ENCODE measurements at regions not wholly inside any gene's neighbourhood (a gene's known extent, or its start where the extent isn't known, plus 50 kb on each side); places are given as distances from the start of the nearest gene placed in this dataset.

GRCh38 chr15:25250011-25250596 lies 188.7 kb downstream of the UBE3A start:
- peak; percentile 10 for DNase-seq

GRCh38 chr15:25250906-25251622 lies 187.8 kb downstream of the UBE3A start:
- peak; percentile 3 for DNase-seq

DNA sequence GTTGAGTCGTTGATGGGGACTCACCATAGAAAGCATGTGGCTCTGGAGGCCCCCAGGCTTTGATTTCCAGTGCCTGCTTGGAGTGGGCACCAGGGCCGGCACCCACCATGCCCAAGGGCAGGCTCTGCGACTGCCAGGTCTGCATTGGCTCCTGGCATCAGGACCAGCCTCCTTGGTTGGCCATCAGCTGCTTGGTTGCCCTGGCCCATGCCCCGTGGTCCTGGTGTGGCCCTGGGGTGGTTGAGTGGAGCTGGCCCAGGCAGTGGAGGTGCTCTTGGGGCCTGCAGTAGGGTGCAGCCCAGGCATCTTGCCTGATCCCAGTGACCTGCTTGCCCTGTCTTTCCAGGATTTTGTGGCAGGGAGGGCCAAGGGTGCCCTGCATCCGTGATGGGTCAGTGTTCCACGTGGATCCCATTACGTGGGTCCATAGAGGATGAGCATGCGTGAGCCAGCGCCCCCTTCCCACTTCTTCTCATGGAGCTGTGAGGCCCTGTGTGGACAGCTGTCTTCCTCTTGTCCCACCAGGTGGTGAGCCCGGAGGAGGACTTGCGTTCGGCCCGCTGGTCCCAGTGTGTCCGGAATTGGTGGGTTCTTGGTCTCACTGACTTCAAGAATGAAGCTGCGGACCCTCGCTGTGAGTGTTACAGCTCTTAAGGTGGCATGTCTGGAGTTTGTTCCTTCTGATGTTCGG lies 187.0 kb downstream of the UBE3A start:
- DNase-seq = peak; percentile 7

DNA sequence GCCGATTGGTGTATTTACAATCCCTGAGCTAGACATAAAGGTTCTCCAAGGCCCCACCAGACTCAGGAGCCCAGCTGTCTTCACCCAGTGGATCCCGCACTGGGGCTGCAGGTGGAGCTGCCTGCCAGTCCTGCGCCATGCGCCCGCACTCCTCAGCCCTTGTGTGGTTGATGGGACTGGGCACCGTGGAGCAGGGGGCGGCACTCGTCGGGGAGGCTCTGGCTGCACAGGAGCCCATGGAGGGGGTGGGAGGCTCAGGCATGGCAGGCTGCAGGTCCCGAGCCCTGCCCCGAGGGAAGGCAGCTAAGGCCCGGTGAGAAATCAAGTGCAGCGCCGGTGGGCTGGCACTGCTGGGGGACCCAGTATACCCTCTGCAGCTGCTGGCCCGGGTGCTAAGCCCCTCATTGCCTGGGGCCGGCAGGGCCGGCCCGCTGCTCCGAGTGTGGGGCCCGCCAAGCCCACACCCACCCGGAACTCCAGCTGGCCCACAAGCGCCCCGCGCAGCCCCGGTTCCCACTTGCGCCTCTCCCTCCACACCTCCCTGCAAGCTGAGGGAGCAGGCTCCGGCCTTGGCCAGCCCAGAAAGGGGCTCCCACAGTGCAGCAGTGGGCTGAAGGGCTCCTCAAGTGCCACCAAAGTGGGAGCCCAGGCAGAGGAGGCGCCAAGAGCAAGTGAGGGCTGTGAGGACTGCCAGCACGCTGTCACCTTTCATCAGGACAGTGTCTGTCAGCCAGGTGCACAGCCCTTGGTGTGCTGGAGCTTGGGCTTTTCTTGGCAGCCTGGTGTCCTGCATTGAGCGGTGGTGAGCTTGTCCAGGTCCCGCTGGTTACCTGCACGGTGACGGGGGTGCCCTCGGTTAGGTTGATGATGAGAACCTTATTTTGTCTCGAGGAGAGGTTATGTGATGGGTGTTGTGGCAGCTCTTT lies 185.5 kb downstream of the UBE3A start:
- DNase-seq = peak; percentile 7

DNA sequence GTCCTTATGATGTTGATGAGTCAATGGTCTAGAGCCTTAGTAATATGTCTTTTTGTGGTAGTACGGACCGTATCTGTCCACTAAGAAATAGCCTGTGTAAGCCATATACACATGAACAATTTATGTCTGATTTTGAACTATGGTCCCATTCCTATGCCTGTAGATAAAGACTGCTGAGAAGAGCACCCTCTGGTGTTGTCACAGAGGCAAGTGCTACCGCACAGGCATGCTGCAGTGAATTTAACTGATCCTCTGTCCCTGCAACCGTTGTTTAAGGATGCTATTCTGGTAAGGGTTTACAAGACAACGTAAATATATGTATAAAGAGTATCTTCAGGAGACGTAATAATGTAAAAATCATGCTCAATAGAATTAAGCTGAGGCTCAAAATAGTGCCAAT lies 170.7 kb downstream of the UBE3A start:
- DNase-seq = no peak
